ENCODE measurements at regions not wholly inside any gene's neighbourhood (a gene's known extent, or its start where the extent isn't known, plus 50 kb on each side); places are given as distances from the start of the nearest gene placed in this dataset.

DNA sequence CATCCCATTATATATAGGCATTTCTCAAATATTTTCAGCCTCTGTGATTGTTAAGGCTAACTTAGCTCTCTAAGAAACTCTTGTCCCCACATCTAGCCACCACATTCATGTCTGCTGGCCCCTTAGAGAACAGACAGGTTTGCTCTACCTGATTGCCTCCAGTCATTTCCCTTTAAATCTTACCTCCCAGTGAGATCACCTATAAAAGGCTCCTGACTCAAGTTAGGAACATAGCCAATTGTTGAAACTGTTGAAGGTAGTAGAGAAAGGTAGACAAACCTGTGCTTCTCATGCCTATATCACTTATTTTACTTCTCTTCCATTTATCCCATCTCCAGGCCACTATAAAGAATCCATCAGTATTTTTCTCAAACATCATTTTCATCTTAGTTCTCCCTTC, 771.4 kb downstream of the DIAPH3 start:
- Histone ChIP-seq H3K4me1 (ENCODE audit: control insufficient read depth in 1 of 2, low read depth in 2 of 2) (no peaks in the 10 kb centered on the region), H3K36me3 (no peaks in the 10 kb centered on the region), H3K27me3 (replicated peaks; ENCODE audit: insufficient read depth) (no peaks in the 10 kb centered on the region), H3K27ac (no peak overlapping the region), H3K4me3 (no peak overlapping the region), H3K9me3 (no peaks in the 10 kb centered on the region)
- no peak for DNase-seq (ENCODE audit: low spot score)
- no peak for ATAC-seq (ENCODE audit: insufficient number of reproducible peaks, low FRiP score, low read depth)
- TF ChIP-seq, protein P1, sequence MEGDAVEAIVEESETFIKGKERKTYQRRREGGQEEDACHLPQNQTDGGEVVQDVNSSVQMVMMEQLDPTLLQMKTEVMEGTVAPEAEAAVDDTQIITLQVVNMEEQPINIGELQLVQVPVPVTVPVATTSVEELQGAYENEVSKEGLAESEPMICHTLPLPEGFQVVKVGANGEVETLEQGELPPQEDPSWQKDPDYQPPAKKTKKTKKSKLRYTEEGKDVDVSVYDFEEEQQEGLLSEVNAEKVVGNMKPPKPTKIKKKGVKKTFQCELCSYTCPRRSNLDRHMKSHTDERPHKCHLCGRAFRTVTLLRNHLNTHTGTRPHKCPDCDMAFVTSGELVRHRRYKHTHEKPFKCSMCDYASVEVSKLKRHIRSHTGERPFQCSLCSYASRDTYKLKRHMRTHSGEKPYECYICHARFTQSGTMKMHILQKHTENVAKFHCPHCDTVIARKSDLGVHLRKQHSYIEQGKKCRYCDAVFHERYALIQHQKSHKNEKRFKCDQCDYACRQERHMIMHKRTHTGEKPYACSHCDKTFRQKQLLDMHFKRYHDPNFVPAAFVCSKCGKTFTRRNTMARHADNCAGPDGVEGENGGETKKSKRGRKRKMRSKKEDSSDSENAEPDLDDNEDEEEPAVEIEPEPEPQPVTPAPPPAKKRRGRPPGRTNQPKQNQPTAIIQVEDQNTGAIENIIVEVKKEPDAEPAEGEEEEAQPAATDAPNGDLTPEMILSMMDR (IDR thresholded peaks at IDR 0.05), result no peak

DNA sequence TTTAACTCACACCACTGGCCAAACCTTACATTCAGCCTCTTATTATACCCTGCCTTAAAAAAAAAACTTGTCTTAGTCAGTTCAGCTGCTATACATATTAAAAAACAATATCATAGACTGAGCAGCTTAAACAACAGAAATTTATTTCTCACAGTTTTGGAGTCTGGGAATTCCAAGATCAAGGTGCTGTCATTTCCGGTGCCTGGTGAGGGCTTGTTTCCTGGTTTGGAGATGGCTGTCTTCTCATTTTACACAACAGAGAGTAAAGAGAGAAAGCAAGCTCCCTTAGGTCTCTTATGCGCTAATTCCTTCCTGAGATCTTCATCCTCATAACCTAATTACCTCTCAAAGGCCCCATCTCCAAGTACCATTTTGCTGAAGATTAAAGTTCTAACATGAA, 769.2 kb downstream of the DIAPH3 start:
- H3K9me3 ChIP-seq, result no peaks in the 10 kb centered on the region
- TF ChIP-seq, protein P1 (IDR thresholded peaks at IDR 0.05), result no peak
- no peak overlapping the region for H3K27ac ChIP-seq
- H3K4me1 ChIP-seq (ENCODE audit: control insufficient read depth in 1 of 2, low read depth in 2 of 2), result no peaks in the 10 kb centered on the region
- no peaks in the 10 kb centered on the region for H3K36me3 ChIP-seq
- H3K27me3 ChIP-seq (replicated peaks; ENCODE audit: insufficient read depth), result no peaks in the 10 kb centered on the region
- ATAC-seq (ENCODE audit: insufficient number of reproducible peaks, low FRiP score, low read depth), result no peak
- H3K4me3 ChIP-seq, result no peak overlapping the region
- no peak for DNase-seq (ENCODE audit: low spot score)

DNA sequence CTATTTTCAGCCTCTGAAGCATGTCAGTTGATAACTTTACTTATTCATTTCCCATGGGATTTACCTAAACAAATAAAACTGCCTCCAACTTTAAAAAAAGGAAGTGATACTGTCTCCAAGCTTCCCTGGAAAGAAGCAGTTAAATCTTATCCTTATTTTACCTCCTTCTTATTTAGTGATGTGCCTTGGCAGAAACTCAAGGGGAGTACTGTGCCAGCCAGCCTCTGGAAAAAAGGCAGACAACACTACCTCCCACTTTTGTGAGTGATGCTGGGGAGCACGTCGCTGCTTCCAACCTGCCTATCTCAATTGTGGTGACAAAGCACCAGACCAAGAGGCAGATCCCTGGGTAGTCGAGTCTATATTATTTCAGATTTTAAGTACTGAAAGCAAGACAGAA, 765.6 kb downstream of the DIAPH3 start:
- H3K4me3 ChIP-seq, result no peak overlapping the region
- H3K27me3 ChIP-seq (replicated peaks; ENCODE audit: insufficient read depth), result no peaks in the 10 kb centered on the region
- no peaks in the 10 kb centered on the region for H3K4me1 ChIP-seq (ENCODE audit: control insufficient read depth in 1 of 2, low read depth in 2 of 2)
- H3K36me3 ChIP-seq, result no peaks in the 10 kb centered on the region
- H3K27ac ChIP-seq, result no peak overlapping the region
- no peaks in the 10 kb centered on the region for H3K9me3 ChIP-seq
- DNase-seq (ENCODE audit: low spot score) (no peak), ATAC-seq (ENCODE audit: insufficient number of reproducible peaks, low FRiP score, low read depth) (no peak)
- TF ChIP-seq, protein P1 (IDR thresholded peaks at IDR 0.05), result no peak

DNA sequence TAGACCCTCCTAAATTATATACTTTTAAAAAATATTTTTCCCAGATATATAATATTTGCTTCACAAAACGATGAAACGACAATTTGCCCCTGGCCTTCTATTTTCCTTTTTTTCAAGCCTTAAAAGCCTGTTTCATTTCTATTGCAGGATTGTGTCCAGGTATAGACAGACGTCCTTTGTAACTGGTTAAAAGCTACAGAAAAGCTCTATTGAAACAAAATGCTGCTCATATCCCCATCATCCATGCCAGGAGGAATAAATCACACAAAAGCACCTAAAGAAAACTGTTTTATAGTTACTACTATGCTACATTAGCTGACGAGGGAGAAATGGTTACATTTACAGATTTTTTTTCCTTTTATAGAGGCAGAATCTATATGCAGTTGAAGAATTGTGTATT, 765.1 kb downstream of the DIAPH3 start:
- ATAC-seq (ENCODE audit: insufficient number of reproducible peaks, low FRiP score, low read depth), result no peak

DNA sequence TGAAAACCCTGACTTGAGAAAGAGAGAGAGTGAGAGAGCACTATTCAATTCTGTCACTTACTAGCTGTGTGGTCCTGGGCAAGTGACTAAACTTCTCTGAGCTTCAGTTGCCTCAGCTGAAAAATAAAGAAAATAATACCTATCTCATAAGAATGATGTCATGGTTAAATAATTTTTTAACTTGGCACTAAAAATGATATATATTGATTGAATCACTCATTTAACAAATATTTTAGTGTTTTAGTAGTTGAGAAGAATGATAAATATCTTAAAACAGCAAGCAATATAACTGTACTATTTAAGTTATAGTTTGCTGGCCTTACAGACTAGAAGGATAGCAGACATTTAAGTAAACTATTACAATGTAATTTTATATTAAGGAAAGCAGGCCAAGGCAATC, 764.2 kb downstream of the DIAPH3 start:
- no peaks in the 10 kb centered on the region for H3K9me3 ChIP-seq
- no peak overlapping the region for H3K4me3 ChIP-seq
- H3K27me3 ChIP-seq (replicated peaks; ENCODE audit: insufficient read depth), result no peaks in the 10 kb centered on the region
- DNase-seq (ENCODE audit: low spot score), result no peak
- TF ChIP-seq, protein P1 (IDR thresholded peaks at IDR 0.05), result no peak
- no peak for ATAC-seq (ENCODE audit: insufficient number of reproducible peaks, low FRiP score, low read depth)
- H3K36me3 ChIP-seq, result no peaks in the 10 kb centered on the region
- no peaks in the 10 kb centered on the region for H3K4me1 ChIP-seq (ENCODE audit: control insufficient read depth in 1 of 2, low read depth in 2 of 2)
- no peak overlapping the region for H3K27ac ChIP-seq

More for the DNA sequence above, 765.1 kb downstream of the DIAPH3 start:
- H3K27ac ChIP-seq, result no peak overlapping the region
- H3K4me1 ChIP-seq (ENCODE audit: control insufficient read depth in 1 of 2, low read depth in 2 of 2), result no peaks in the 10 kb centered on the region
- TF ChIP-seq, protein P1 (IDR thresholded peaks at IDR 0.05), result no peak
- H3K36me3 ChIP-seq, result no peaks in the 10 kb centered on the region
- DNase-seq (ENCODE audit: low spot score), result no peak
- H3K27me3 ChIP-seq (replicated peaks; ENCODE audit: insufficient read depth), result no peaks in the 10 kb centered on the region
- no peak overlapping the region for H3K4me3 ChIP-seq
- no peaks in the 10 kb centered on the region for H3K9me3 ChIP-seq

All from thoracic aorta (tissue), 2 donors.